Right lobe of liver (tissue), 6 donors: ENCODE measurements at regions not wholly inside any gene's neighbourhood (a gene's known extent, or its start where the extent isn't known, plus 50 kb on each side); places are given as distances from the start of the nearest gene placed in this dataset.
"Not testable (repeated sequence)": the region's sequence is repeated elsewhere in the genome, so short reads cannot be mapped to it uniquely, and the experiment has no call there.

Experiments
- ATAC-seq, 4 donors: fragments of 200-7000 bp; cut with Tn5 transposase; one replicate each; pipeline ENCODE4 v1.9.1; 2020; ENCODE audit warnings: mild to moderate bottlenecking in 4 of 4, moderate library complexity in 4 of 4
- DNase-seq, 3 donors: peaks; one replicate each; pipeline ENCODE4 v3.0.0-alpha.2; 2020
- H3K27ac ChIP-seq, 3 donors: fragments of 200-600 bp; one replicate each; pipeline ENCODE4 v1.8.0; 2022
- H3K27me3 ChIP-seq, 2 donors: fragments of 200-600 bp; one replicate each; pipeline ENCODE4 v1.8.0; 2022
- H3K36me3 ChIP-seq, 4 donors: fragments of 200-600 bp; sonication (generic) in 1 of 4; one replicate each; pipeline versions ENCODE4 v1.5.1 to v1.8.0; 2017 to 2022; ENCODE audit warnings: control low read depth in 1 of 4
- H3K4me1 ChIP-seq, 4 donors: fragments of 200-600 bp; sonication (generic) in 1 of 4; one replicate each; pipeline versions ENCODE4 v1.5.1 to v1.8.0; 2017 to 2022; ENCODE audit warnings: control low read depth in 1 of 4
- H3K4me3 ChIP-seq, 3 donors: fragments of 200-600 bp; one replicate each; pipeline ENCODE4 v1.8.0; 2022
- H3K9me3 ChIP-seq, 4 donors: fragments of 200-600 bp; sonication (generic) in 1 of 4; one replicate each; pipeline versions ENCODE4 v1.5.1 to v1.8.0; 2017 to 2022; ENCODE audit warnings: control low read depth in 1 of 4
- CTCF ChIP-seq, 4 donors: fragments of 200-600 bp in 3 of 4; fragments of 450-650 bp in 1 of 4; IDR thresholded peaks; one replicate each; pipeline versions ENCODE4 v1.5.1 to v1.8.0; 2016 to 2022; ENCODE audit warnings: antibody characterized with exemption in 4 of 4, mild to moderate bottlenecking in 2 of 4
- POLR2A ChIP-seq: fragments of 450-650 bp; IDR thresholded peaks from one replicate; pipeline ENCODE4 v1.6.1; 2017; ENCODE audit warnings: antibody characterized with exemption, mild to moderate bottlenecking
- WGBS: methylation state at CpG from one replicate; pipeline ENCODE4 v1.1.6; 2018; ENCODE audit warnings: low coverage, low lambda C conversion rate; ENCODE audit not compliant: insufficient coverage; ENCODE audit errors: missing lambda C conversion rate; 5-methylcytosine and 5-hydroxymethylcytosine counted together
- intact Hi-C, 2 donors: fragments of 100-400 bp; cut with DNase I; formaldehyde crosslinking; loops; one replicate each; pipeline versions ENCODE4 v1.11.2 to v1.14.1; 2022
- donor health status: DM: no; HTN: yes; CAD: no.
- donor health status: DM: no; HTN: no; CAD: no.
- donor health status: DM: no; HTN: no; CAD: no.
- donor health status: DM: no; HTN: yes; CAD: no.
- donor health status: DM: no; HTN: yes; CAD: no.

GRCh38 chr2:150802635-150803034 lies 315.2 kb upstream of the RND3 start:
- no peak for ATAC-seq
- no peak for DNase-seq
- WGBS, result 88% methylated on average over 1 of the region's 1 CpG
- H3K9me3 ChIP-seq, result no peaks in the 10 kb centered on the region
- H3K4me3 ChIP-seq, result no peak overlapping the region
- TF ChIP-seq POLR2A (no peak), CTCF (IDR thresholded peaks at IDR 0.05) (no peak)
- no peaks in the 10 kb centered on the region for H3K36me3 ChIP-seq
- no peaks in the 10 kb centered on the region for H3K4me1 ChIP-seq
- no peak overlapping the region for H3K27ac ChIP-seq
- intact Hi-C loops, result no loop called here
- no peaks in the 10 kb centered on the region for H3K27me3 ChIP-seq

- H3K36me3 ChIP-seq, DNase-seq, H3K4me3 ChIP-seq, H3K27ac ChIP-seq, intact Hi-C loops, H3K4me1 ChIP-seq, H3K27me3 ChIP-seq, H3K9me3 ChIP-seq, ATAC-seq: not testable (repeated sequence)
- WGBS, result 54% methylated on average over 3 of the region's 3 CpGs
Observed at GRCh38 chr2:150796236-150796635, 308.8 kb upstream of the RND3 start.

DNA sequence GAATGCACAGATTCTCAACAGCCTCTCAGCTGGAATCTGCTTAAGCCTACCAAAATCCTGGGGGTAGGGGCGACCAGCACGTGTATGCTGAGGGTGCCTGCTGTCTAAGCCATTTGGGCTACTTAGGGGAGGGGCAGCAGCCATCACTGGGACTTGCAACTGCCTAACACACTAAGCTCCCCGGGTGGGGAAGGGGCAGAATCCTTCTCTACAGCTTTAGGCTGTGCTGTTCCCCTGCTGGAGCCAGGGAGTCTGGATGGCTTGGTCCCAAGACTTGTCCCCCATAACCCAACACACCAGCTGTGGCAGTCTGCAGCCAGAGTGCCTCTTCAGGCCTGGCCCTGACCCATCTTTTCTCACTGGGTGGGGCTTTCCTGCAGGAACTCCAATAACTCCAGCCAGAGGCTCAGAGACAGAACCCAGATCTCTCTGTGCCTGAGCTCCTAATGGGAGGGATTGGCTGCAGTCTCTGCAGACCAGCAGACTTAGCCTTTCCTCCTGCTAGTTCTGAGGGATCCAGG lies 305.4 kb upstream of the RND3 start:
- no peak for TF ChIP-seq CTCF (IDR thresholded peaks at IDR 0.05)
- H3K27ac ChIP-seq, result no peak overlapping the region
- peaks cover 0 to 3% (median 1%) of the 10 kb centered on the region in 4 donors for H3K9me3 ChIP-seq
- no peaks in the 10 kb centered on the region for H3K36me3 ChIP-seq
- no peak for DNase-seq
- no peak overlapping the region for H3K4me3 ChIP-seq
- WGBS, result no CpG with 5 or more reads among the region's 3 CpGs
- ATAC-seq, result no peak
- H3K4me1 ChIP-seq, result no peaks in the 10 kb centered on the region
- intact Hi-C loops, result no loop called here
- H3K27me3 ChIP-seq, result no peaks in the 10 kb centered on the region

- Histone ChIP-seq H3K9me3 (peaks cover 0 to 3% (median 1%) of the 10 kb centered on the region in 4 donors), H3K4me1 (no peaks in the 10 kb centered on the region), H3K27me3 (no peaks in the 10 kb centered on the region), H3K36me3 (no peaks in the 10 kb centered on the region), H3K4me3 (no peak overlapping the region), H3K27ac (no peak overlapping the region)
- no peak for ATAC-seq
- TF ChIP-seq CTCF (IDR thresholded peaks at IDR 0.05), result no peak
- no peak for TF ChIP-seq POLR2A
- intact Hi-C loops, result no loop called here
- DNase-seq, result no peak
Observed at GRCh38 chr2:150791567-150791966, 304.1 kb upstream of the RND3 start.

GRCh38 chr2:150789376-150789905 lies 302.0 kb upstream of the RND3 start:
- DNase-seq, result no peak
- Histone ChIP-seq H3K4me1 (no peaks in the 10 kb centered on the region), H3K27ac (no peak overlapping the region), H3K4me3 (no peak overlapping the region), H3K27me3 (no peaks in the 10 kb centered on the region), H3K9me3 (peaks cover 0 to 3% (median 1%) of the 10 kb centered on the region in 4 donors), H3K36me3 (no peaks in the 10 kb centered on the region)
- ATAC-seq, result no peak
- no peak for TF ChIP-seq POLR2A
- no peak for TF ChIP-seq CTCF (IDR thresholded peaks at IDR 0.05)
- WGBS, result 73% methylated on average over 2 of the region's 2 CpGs
- intact Hi-C loops, result no loop called here
